D341Med (cell line): ENCODE measurements at regions not wholly inside any gene's neighbourhood (a gene's known extent, or its start where the extent isn't known, plus 50 kb on each side); places are given as distances from the start of the nearest gene placed in this dataset.
"Not testable (repeated sequence)": the region's sequence is repeated elsewhere in the genome, so short reads cannot be mapped to it uniquely, and the experiment has no call there.

Source experiments
- DNase-seq: peaks from one replicate; pipeline ENCODE4 v3.0.0; 2012; ENCODE audit warnings: low spot score

- not testable (repeated sequence) for DNase-seq
Observed at GRCh38 chr15:75792236-75792635, 51.0 kb upstream of the UBE2Q2 start.

- DNase-seq = no peak
Observed at GRCh38 chr15:75791337-75791713, 51.9 kb upstream of the UBE2Q2 start.

DNA sequence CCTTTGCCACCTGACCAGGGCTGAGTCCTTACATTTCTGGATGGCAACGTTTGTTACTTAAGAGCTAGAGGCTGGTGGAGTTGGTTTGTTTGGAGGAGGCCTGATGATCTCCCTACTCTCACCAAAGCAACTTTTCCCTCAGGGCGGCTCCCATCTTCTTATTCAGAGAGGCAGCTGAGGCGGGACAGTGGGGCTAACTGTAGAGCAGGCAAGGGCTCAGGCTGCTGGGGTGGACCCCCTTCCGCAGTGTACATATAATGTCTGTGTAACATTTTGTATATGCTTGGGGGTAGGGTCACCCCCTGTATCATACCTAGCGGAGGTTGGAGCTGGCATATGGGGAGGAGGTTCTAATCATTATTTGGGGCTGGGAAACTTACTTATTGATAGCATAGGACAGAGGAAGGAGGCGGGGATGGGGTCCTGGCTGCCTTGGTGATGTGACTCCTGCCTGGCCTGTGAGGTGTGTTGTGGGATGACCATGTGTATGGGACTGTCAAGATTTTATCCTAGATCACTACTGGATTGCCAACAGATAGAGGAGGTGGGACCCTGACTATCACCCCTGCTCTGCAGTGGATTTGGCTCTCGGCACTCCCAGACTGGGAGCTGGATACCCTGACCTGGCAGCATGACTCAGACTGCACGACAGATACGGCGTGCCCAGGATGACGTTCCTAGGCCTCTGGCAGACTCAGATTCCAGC lies 52.5 kb upstream of the UBE2Q2 start:
- DNase-seq = no peak

GRCh38 chr15:75786575-75786947 lies 56.7 kb upstream of the UBE2Q2 start:
- DNase-seq = no peak

DNA sequence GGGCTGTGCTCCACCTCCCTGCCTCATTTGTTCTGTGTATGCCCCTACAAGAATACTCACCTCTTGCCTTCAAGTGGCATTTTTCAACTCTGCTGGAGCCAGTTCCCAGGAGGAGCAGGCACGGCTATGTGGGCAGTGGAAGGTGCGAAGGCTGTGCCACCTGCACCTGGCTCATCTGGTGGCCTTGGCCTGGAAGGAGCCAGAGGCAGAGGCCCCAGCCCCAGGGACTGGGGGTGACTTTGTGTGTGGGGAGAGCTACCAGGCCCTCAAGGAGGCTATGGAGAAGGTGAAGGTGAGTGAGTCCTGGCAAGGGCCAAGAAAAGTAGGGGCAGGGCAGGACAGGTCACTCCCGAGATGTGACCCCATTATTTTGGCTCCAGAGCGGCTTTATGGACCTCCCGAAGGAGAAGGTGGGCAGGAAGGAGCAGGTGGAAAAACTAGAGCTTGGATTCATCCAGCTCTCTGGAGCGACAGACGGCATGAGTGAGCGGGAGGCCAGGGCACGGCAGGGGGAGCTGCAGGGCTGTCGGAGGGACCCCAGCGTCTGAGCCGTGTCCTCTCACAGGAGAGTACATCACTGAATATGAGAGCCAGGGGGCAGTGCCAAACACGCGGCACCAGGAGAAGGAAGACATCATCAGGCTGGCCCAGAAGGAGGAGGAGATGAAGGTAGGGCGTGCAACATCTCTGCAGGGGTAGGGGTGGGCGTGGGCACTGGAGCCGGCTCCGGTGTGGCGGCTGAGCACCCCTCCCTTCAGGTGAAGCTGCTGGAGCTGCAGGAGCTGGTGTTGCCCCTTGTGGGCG lies 57.3 kb upstream of the UBE2Q2 start:
- DNase-seq = peak; percentile 55

- DNase-seq = not testable (repeated sequence)
Observed at GRCh38 chr15:75784511-75785480, 58.5 kb upstream of the UBE2Q2 start.

- DNase-seq = not testable (repeated sequence)
Observed at GRCh38 chr15:75783566-75783965, 59.7 kb upstream of the UBE2Q2 start.

DNA sequence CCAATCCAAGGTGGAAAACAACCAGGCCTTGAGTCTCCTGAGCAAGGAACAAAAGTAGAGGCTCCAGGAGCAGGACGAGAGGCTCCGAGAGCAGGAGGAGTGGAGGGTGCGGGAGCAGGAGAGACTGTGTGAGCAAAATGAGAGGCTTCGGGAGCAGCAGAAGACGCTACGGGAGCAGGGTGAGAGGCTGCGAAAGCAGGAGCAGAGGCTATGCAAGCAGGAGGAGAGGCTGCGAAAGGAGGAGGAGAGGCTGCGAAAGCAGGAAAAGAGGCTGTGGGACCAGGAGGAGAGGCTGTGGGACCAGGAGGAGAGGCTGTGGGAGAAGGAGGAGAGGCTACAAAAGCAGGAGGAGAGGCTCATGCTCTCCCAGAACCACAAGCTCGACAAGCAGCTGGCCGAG lies 60.3 kb upstream of the UBE2Q2 start:
- no peak for DNase-seq

DNA sequence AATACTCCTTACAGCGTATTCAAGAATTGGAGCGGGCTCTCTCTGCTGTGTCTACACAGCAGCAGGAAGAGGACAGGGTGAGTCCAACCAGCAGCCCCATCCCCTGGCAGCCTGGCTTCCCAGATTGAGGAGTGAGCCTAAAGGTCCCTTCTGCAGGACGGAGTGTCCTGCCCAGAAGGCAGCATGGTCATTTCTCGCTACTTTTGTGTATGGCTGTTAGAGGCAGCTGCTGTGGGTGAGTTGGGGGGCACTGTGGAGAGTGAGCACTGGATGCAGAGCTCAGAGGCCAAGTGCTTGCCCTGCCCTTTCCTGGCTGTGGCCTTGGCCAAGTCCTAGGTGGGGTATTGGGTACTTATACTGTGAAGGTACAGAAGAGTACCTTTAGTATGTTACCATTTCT lies 62.3 kb upstream of the UBE2Q2 start:
- DNase-seq = not testable (repeated sequence)

DNA sequence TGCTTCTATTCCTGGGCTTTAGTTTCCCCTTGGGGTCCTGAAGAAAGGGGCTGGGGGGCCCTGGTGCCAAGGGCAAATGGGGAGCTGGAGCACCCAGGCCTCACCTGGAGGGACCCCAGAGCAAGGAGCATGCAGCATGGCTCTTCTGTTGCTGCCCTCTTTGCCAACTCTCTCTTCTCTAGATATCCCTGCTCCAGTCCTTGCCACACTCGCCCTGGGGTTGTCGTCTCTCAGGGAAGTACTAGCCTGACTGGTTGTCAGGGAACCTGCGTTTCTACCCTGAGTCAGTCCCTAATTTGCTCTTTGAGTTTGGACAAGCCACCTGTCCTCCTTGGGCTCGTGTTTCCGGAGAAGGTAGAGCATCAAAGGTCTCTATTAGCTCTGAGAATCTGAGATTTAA lies 63.7 kb upstream of the UBE2Q2 start:
- no peak for DNase-seq

GRCh38 chr15:75776871-75777610 lies 64.4 kb upstream of the CSPG4 start:
- not testable (repeated sequence) for DNase-seq

DNA sequence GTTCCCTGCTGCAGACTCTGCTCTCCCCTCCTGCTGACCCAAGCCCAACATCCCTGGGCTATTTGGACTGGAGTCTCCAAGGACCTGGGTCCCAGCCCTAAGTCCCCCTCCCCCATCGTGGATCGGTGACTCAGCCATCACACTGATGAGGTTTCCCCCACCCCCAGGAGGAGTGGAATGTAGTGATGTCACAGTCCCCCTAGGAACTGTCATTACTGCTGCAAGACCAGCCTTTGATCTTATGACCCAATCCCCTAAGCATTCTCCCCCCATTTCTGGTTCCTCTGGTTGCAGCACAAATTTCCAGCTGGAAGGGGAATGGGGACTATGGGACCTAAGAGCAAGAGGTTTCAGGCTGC lies 63.4 kb upstream of the CSPG4 start:
- DNase-seq = no peak

DNA sequence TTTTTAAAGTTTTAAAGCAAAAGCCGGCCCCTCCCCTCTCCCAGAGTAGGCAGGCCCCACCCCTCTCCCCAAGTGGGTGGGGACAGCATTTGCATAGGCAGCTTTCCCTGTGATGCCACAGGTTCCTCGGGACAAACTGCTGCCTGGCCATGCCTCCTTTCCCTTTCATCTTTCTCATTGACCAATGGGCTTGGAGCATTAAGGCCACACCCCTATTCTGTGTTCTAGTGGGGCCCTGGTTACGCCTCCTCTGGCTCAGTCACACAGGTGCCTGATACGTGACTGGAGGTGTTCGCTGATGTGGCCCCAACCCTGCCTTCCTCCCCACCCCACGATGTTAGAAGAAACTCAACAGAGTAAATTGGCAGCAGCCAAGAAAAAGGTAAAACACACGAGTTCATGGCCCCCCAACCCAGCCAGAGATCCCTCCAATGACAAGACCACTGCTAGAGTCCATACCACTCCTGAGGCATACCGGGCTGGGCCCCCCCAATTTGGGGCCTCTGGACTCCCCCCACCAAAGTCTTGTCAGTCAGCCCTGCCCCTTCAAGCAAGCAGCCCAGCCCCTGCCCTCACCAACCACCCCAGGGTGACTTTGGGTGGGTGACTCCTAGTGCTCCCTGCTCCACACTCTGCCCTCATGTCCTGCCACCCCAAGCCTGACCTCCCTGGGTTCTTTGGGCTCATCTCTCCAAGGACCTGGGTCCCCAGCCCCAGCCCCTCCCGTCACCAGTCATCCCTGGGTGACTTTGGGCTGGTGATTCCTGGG lies 62.8 kb upstream of the CSPG4 start:
- no peak for DNase-seq

- DNase-seq = not testable (repeated sequence)
Observed at GRCh38 chr15:75773974-75774373, 61.3 kb upstream of the CSPG4 start.

DNA sequence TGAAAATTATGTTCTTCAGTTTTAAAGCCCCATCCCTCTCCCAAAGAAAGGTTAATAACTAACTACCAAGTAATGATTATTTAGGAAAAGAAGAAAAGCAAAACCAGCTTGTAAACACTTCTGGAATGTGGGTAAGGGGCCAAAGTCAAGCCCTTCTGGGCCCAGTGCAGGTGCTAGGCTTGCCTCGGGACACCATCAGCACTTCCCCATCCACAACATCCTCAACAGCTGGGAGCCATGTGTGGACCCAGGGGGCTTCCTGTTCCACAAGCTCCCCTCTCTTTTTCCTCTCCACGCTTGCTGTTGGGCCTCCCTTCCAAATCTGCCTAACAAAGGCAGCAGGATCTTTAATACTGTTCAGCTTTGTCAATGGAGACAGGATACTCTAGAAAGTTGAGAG lies 58.4 kb upstream of the CSPG4 start:
- DNase-seq = not testable (repeated sequence)

DNA sequence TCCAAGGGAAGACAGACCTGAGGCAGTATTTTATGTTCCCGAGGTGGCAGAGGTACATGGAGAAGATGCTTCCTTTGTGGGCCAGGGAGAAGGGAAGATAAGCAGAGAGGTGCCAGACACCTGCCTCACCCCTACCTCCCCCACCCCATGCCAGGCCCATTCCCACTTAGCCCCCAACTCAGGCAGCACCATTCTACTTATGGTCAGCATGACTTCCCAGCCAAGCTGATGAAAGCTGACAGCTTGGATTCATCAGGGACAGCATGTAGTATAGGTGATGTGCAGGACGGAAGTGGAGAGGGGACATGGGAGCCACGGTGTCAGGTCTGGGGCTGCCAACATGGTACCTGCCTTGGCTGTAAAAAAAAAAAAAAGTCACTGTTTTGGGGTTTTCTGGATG lies 57.5 kb upstream of the CSPG4 start:
- no peak for DNase-seq

DNA sequence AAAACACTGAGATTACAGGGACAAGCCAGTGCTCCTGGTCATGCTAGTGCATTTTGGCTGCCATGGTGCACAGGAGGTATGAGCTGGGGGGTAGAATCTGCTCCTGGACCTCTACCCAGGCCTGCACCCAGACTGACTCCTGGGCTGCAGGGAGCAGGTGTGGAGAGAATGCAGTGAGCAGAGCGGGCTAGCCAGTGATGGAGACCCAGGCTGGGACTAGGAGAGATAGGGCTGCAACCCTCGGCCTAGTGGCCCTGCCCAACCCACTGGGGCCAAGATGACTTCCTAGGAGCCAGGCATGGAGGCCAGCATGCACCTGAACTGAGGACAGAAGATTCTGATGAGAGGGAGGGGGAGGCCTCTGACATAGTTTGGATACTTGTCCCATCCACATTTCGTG lies 55.9 kb upstream of the CSPG4 start:
- DNase-seq = not testable (repeated sequence)

- DNase-seq = not testable (repeated sequence)
Observed at GRCh38 chr15:75765551-75766305, 53.1 kb upstream of the CSPG4 start.

- DNase-seq = not testable (repeated sequence)
Observed at GRCh38 chr15:75764845-75765550, 52.4 kb upstream of the CSPG4 start.
